ENCODE measurements at regions not wholly inside any gene's neighbourhood (a gene's known extent, or its start where the extent isn't known, plus 50 kb on each side); places are given as distances from the start of the nearest gene placed in this dataset.
"Not testable (repeated sequence)": the region's sequence is repeated elsewhere in the genome, so short reads cannot be mapped to it uniquely, and the experiment has no call there.

- ChIA-PET POLR2A (interaction anchor here (0.6 kb wide), 1 partner anchor 1327 kb away, joined by 5 read pairs; no protein-coding TSS in a partner anchor), CTCF (ENCODE audit: unreplicated experiment) (no interaction called here)
- Histone ChIP-seq H3K9me2 (ENCODE audit: insufficient read depth, low read length) (no peaks in the 10 kb centered on the region), H3K79me2 (ENCODE audit: insufficient read depth, low read depth, low read length) (no peaks in the 10 kb centered on the region), H3K4me1 (ENCODE audit: insufficient read depth, low read length, poor library complexity, severe bottlenecking) (no peaks in the 10 kb centered on the region), H3K36me3 (ENCODE audit: insufficient read depth, low read length) (no peaks in the 10 kb centered on the region), H3K4me3 (ENCODE audit: low read depth, low read length, poor library complexity, severe bottlenecking) (no peak overlapping the region), H3K9me3 (ENCODE audit: low read length) (no peaks in the 10 kb centered on the region), H2AFZ (ENCODE audit: low read length) (no peak overlapping the region), H3K27ac (ENCODE audit: low read depth, low read length, poor library complexity, severe bottlenecking) (no peak overlapping the region), H3K4me2 (ENCODE audit: low read length) (no peak overlapping the region), H4K20me1 (ENCODE audit: insufficient read depth, low read length) (no peaks in the 10 kb centered on the region)
- no peak for DNase-seq (ENCODE audit: low spot score)
- intact Hi-C loops (cut with micrococcal nuclease; ENCODE audit: unreplicated experiment) = no loop called here
- no TSS peak for BruUV-seq (replicated peaks)
- TF ChIP-seq, protein P1, sequence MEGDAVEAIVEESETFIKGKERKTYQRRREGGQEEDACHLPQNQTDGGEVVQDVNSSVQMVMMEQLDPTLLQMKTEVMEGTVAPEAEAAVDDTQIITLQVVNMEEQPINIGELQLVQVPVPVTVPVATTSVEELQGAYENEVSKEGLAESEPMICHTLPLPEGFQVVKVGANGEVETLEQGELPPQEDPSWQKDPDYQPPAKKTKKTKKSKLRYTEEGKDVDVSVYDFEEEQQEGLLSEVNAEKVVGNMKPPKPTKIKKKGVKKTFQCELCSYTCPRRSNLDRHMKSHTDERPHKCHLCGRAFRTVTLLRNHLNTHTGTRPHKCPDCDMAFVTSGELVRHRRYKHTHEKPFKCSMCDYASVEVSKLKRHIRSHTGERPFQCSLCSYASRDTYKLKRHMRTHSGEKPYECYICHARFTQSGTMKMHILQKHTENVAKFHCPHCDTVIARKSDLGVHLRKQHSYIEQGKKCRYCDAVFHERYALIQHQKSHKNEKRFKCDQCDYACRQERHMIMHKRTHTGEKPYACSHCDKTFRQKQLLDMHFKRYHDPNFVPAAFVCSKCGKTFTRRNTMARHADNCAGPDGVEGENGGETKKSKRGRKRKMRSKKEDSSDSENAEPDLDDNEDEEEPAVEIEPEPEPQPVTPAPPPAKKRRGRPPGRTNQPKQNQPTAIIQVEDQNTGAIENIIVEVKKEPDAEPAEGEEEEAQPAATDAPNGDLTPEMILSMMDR (conservative IDR thresholded peaks at IDR 0.05; ENCODE audit: low read length) = no peak
- no peak for TF ChIP-seq EZH2phosphoT487 (IDR thresholded peaks at IDR 0.05; ENCODE audit: borderline replicate concordance, low read depth, low read length)
Observed at GRCh38 chr3:75320369-75320768, 343.8 kb upstream of the FRG2C start.

- H3K79me2 ChIP-seq (ENCODE audit: insufficient read depth, low read depth, low read length) = no peaks in the 10 kb centered on the region
- no peak for DNase-seq (ENCODE audit: low spot score)
- H2AFZ ChIP-seq (ENCODE audit: low read length) = no peak overlapping the region
- H3K4me1 ChIP-seq (ENCODE audit: insufficient read depth, low read length, poor library complexity, severe bottlenecking) = no peaks in the 10 kb centered on the region
- ChIA-PET POLR2A (interaction anchor here (0.6 kb wide), 1 partner anchor 1328 kb away, joined by 5 read pairs; no protein-coding TSS in a partner anchor), CTCF (ENCODE audit: unreplicated experiment) (no interaction called here)
- no peaks in the 10 kb centered on the region for H3K9me3 ChIP-seq (ENCODE audit: low read length)
- H3K36me3 ChIP-seq (ENCODE audit: insufficient read depth, low read length) = no peaks in the 10 kb centered on the region
- no peaks in the 10 kb centered on the region for H4K20me1 ChIP-seq (ENCODE audit: insufficient read depth, low read length)
- H3K27ac ChIP-seq (ENCODE audit: low read depth, low read length, poor library complexity, severe bottlenecking) = no peak overlapping the region
- no peaks in the 10 kb centered on the region for H3K9me2 ChIP-seq (ENCODE audit: insufficient read depth, low read length)
- no peak overlapping the region for H3K4me2 ChIP-seq (ENCODE audit: low read length)
- TF ChIP-seq, protein P1 (conservative IDR thresholded peaks at IDR 0.05; ENCODE audit: low read length) = no peak
- no peak for TF ChIP-seq EZH2phosphoT487 (IDR thresholded peaks at IDR 0.05; ENCODE audit: borderline replicate concordance, low read depth, low read length)
- no peak overlapping the region for H3K4me3 ChIP-seq (ENCODE audit: low read depth, low read length, poor library complexity, severe bottlenecking)
- intact Hi-C loops (cut with micrococcal nuclease; ENCODE audit: unreplicated experiment) = no loop called here
- BruUV-seq (replicated peaks) = no TSS peak
Observed at GRCh38 chr3:75321060-75321459, 343.1 kb upstream of the FRG2C start.

- H3K27ac ChIP-seq (ENCODE audit: low read depth, low read length, poor library complexity, severe bottlenecking); H3K4me3 ChIP-seq (ENCODE audit: low read depth, low read length, poor library complexity, severe bottlenecking); H3K4me2 ChIP-seq (ENCODE audit: low read length); H2AFZ ChIP-seq (ENCODE audit: low read length); H3K4me1 ChIP-seq (ENCODE audit: insufficient read depth, low read length, poor library complexity, severe bottlenecking); H3K79me2 ChIP-seq (ENCODE audit: insufficient read depth, low read depth, low read length); CTCF ChIA-PET (ENCODE audit: unreplicated experiment); intact Hi-C loops (cut with micrococcal nuclease; ENCODE audit: unreplicated experiment); DNase-seq (ENCODE audit: low spot score); BruUV-seq (replicated peaks); H3K9me3 ChIP-seq (ENCODE audit: low read length); H3K36me3 ChIP-seq (ENCODE audit: insufficient read depth, low read length); H3K9me2 ChIP-seq (ENCODE audit: insufficient read depth, low read length); H4K20me1 ChIP-seq (ENCODE audit: insufficient read depth, low read length): not testable (repeated sequence)
- POLR2A ChIA-PET = interaction anchor here (0.6 kb wide), 3 partner anchors 8 to 69 kb away, joined by 3 to 5 read pairs (median 3); no protein-coding TSS in a partner anchor
Observed at GRCh38 chr3:75323936-75324335, 340.2 kb upstream of the FRG2C start.
